Neural cell (in vitro differentiated cells): ENCODE measurements at regions not wholly inside any gene's neighbourhood (a gene's known extent, or its start where the extent isn't known, plus 50 kb on each side); places are given as distances from the start of the nearest gene placed in this dataset.

Source experiments
- H2AFZ ChIP-seq: fragments of 200-600, 300-800 bp; sonication (generic), shearing (Covaris generic); 2 replicates; pipeline ENCODE4 v1.6.0; 2014; ENCODE audit warnings: low read depth, mild to moderate bottlenecking, antibody characterized with exemption, low read length, moderate library complexity
- H3F3A ChIP-seq: fragments of 200-600 bp; shearing (Covaris generic); 2 replicates; pipeline ENCODE4 v1.6.1; 2016; ENCODE audit warnings: mild to moderate bottlenecking, moderate library complexity, mixed read lengths, antibody characterized with exemption, low read length; ENCODE audit not compliant: insufficient read depth, poor library complexity, severe bottlenecking
- H3K27ac ChIP-seq: fragments of 200-600, 300-800 bp; sonication (generic), shearing (Covaris generic); 2 replicates; pipeline ENCODE4 v1.5.1; 2014; ENCODE audit warnings: mild to moderate bottlenecking, low read length, moderate library complexity
- H3K27me3 ChIP-seq: fragments of 300-800, 200-600 bp; sonication (generic), shearing (Covaris generic); 2 replicates; pipeline ENCODE4 v1.6.0; 2014; ENCODE audit warnings: mild to moderate bottlenecking, low read depth, low read length, moderate library complexity; ENCODE audit not compliant: insufficient read depth
- H3K36me3 ChIP-seq: fragments of 300-800, 200-600 bp; sonication (generic), shearing (Covaris generic); 2 replicates; pipeline ENCODE4 v1.5.1; 2014; ENCODE audit warnings: mild to moderate bottlenecking, antibody characterized with exemption, low read length, moderate library complexity; ENCODE audit not compliant: insufficient read depth
- H3K4me2 ChIP-seq: fragments of 300-800, 200-600 bp; sonication (generic), shearing (Covaris generic); 2 replicates; pipeline ENCODE4 v1.6.0; 2014; ENCODE audit warnings: mild to moderate bottlenecking, low read length
- H3K4me3 ChIP-seq: fragments of 300-800, 200-600 bp; sonication (generic), shearing (Covaris generic); 2 replicates; pipeline ENCODE4 v1.5.1; 2014; ENCODE audit warnings: mild to moderate bottlenecking, low read length, moderate library complexity
- H3K79me2 ChIP-seq: fragments of 200-600 bp; shearing (Covaris generic); replicated peaks from 2 replicates; pipeline ENCODE4 v1.6.0; 2014; ENCODE audit warnings: mild to moderate bottlenecking, low read length, moderate library complexity; ENCODE audit not compliant: insufficient read depth
- H3K9ac ChIP-seq: fragments of 300-800, 200-600 bp; sonication (generic), shearing (Covaris generic); 2 replicates; pipeline ENCODE4 v1.6.1; 2016; ENCODE audit warnings: mild to moderate bottlenecking, low read length, mixed read lengths
- H3K9me2 ChIP-seq: fragments of 200-600 bp; shearing (Covaris generic); 2 replicates; pipeline ENCODE4 v1.6.1; 2016; ENCODE audit warnings: mild to moderate bottlenecking, low read length, mixed read lengths; ENCODE audit not compliant: insufficient read depth
- H3K9me3 ChIP-seq: fragments of 200-600, 300-800 bp; sonication (generic), shearing (Covaris generic); 2 replicates; pipeline ENCODE4 v1.6.1; 2016; ENCODE audit warnings: mild to moderate bottlenecking, mixed run types, low read length, moderate library complexity, mixed read lengths
- H4K20me1 ChIP-seq: fragments of 200-600 bp; shearing (Covaris generic); 2 replicates; pipeline ENCODE4 v1.6.1; 2016; ENCODE audit warnings: mild to moderate bottlenecking, mixed run types; ENCODE audit not compliant: insufficient read depth
- CTCF ChIP-seq: fragments of 450-650 bp; IDR thresholded peaks from 2 replicates; pipeline ENCODE4 v1.5.1; 2014; ENCODE audit warnings: antibody characterized with exemption, mild to moderate bottlenecking, moderate library complexity; ENCODE audit not compliant: poor library complexity, severe bottlenecking
- EP300 ChIP-seq: fragments of 450-650 bp; conservative IDR thresholded peaks from 2 replicates; pipeline ENCODE4 v1.6.1; 2014; ENCODE audit warnings: antibody characterized with exemption, mild to moderate bottlenecking, moderate library complexity; ENCODE audit not compliant: poor library complexity, severe bottlenecking
- EZH2 ChIP-seq: fragments of 200-600, 300-800 bp; shearing (Covaris generic), sonication (generic); IDR thresholded peaks from 2 replicates; pipeline ENCODE4 v1.6.1; 2014; ENCODE audit warnings: antibody characterized with exemption, low read length, borderline replicate concordance, mild to moderate bottlenecking; ENCODE audit not compliant: insufficient read depth, poor library complexity, severe bottlenecking
- MXI1 ChIP-seq: fragments of 450-650 bp; conservative IDR thresholded peaks from 2 replicates; pipeline ENCODE4 v1.6.1; 2014; ENCODE audit warnings: antibody characterized with exemption, mild to moderate bottlenecking; ENCODE audit not compliant: poor library complexity, severe bottlenecking
- POLR2AphosphoS5 ChIP-seq: IDR thresholded peaks from 2 replicates; pipeline ENCODE4 v1.6.1; 2012
- RAD21 ChIP-seq: fragments of 450-650 bp; conservative IDR thresholded peaks from 2 replicates; pipeline ENCODE4 v1.6.1; 2014; ENCODE audit warnings: antibody characterized with exemption, mild to moderate bottlenecking, moderate library complexity
- REST ChIP-seq: IDR thresholded peaks from 2 replicates; pipeline ENCODE4 v1.6.1; 2012; ENCODE audit warnings: borderline replicate concordance
- SMC3 ChIP-seq: fragments of 450-650 bp; conservative IDR thresholded peaks from 2 replicates; pipeline ENCODE4 v1.6.1; 2014; ENCODE audit warnings: antibody characterized with exemption, mild to moderate bottlenecking, moderate library complexity; ENCODE audit not compliant: poor library complexity
- TAF1 ChIP-seq: IDR thresholded peaks from 2 replicates; pipeline ENCODE4 v1.6.1; 2012; ENCODE audit warnings: low read depth

- Histone ChIP-seq H3K27me3 (no peaks in the 10 kb centered on the region), H4K20me1 (no peaks in the 10 kb centered on the region), H3K27ac (no peak overlapping the region), H3K36me3 (no peaks in the 10 kb centered on the region), H2AFZ (no peak overlapping the region), H3K9me3 (no peaks in the 10 kb centered on the region), H3K79me2 (no peaks in the 10 kb centered on the region), H3K4me2 (no peak overlapping the region), H3K9me2 (no peaks in the 10 kb centered on the region), H3K4me3 (no peak overlapping the region), H3F3A (no peaks in the 10 kb centered on the region), H3K9ac (no peak overlapping the region)
- TF ChIP-seq EP300 (no peak), SMC3 (no peak), TAF1 (no peak), RAD21 (no peak), MXI1 (no peak), POLR2AphosphoS5 (no peak), CTCF (no peak), EZH2 (no peak), REST (no peak)
These were observed 332.4 kb upstream of the LRIG3 start for GRCh38 chr12:59252731-59253130.

- no peak overlapping the region for H3K9ac ChIP-seq
- no peaks in the 10 kb centered on the region for H3K9me2 ChIP-seq
- no peak overlapping the region for H3K27ac ChIP-seq
- no peak overlapping the region for H2AFZ ChIP-seq
- no peaks in the 10 kb centered on the region for H3K36me3 ChIP-seq
- H3K4me3 ChIP-seq = no peak overlapping the region
- H3K9me3 ChIP-seq = no peaks in the 10 kb centered on the region
- H3K27me3 ChIP-seq = no peaks in the 10 kb centered on the region
- TF ChIP-seq MXI1 (no peak), REST (no peak), EZH2 (no peak), POLR2AphosphoS5 (no peak), RAD21 (no peak), EP300 (no peak), CTCF (no peak), SMC3 (no peak), TAF1 (no peak)
- H3F3A ChIP-seq = no peaks in the 10 kb centered on the region
- H4K20me1 ChIP-seq = no peaks in the 10 kb centered on the region
- no peak overlapping the region for H3K4me2 ChIP-seq
- H3K79me2 ChIP-seq = no peaks in the 10 kb centered on the region
These were observed 330.5 kb upstream of the LRIG3 start for GRCh38 chr12:59250766-59251165.
